GM12878 (cell line): ENCODE measurements at regions not wholly inside any gene's neighbourhood (a gene's known extent, or its start where the extent isn't known, plus 50 kb on each side); places are given as distances from the start of the nearest gene placed in this dataset.

Experiments used
- BCL11A ChIP-seq: IDR thresholded peaks from 2 replicates; pipeline ENCODE4 v1.6.1; 2011; ENCODE audit warnings: low read depth, low read length
- CHD4 ChIP-seq: fragments of 200-600 bp; sonication (generic); IDR thresholded peaks from 2 replicates; pipeline ENCODE4 v1.6.1; 2016; ENCODE audit warnings: mild to moderate bottlenecking
- FOS ChIP-seq: IDR thresholded peaks from 3 replicates; pipeline ENCODE4 v1.6.1; 2011; ENCODE audit warnings: borderline replicate concordance; ENCODE audit not compliant: insufficient read length; ENCODE audit errors: extremely low read depth
- HDAC2 ChIP-seq: fragments of 200-600 bp; sonication (generic); IDR thresholded peaks from 2 replicates; pipeline ENCODE4 v1.6.1; 2017
- JUND ChIP-seq: IDR thresholded peaks from 2 replicates; pipeline ENCODE4 v1.6.1; 2012; ENCODE audit warnings: low read depth, mild to moderate bottlenecking, low read length, improper control_type of control experiment, moderate library complexity
- PML ChIP-seq: IDR thresholded peaks from 2 replicates; pipeline ENCODE4 v1.6.1; 2012; ENCODE audit warnings: low read length, inconsistent platforms
- POLR2A ChIP-seq: IDR thresholded peaks from 2 replicates; pipeline ENCODE4 v1.6.1; 2011; ENCODE audit warnings: low read depth, mild to moderate bottlenecking, low read length
- REST ChIP-seq: IDR thresholded peaks from 2 replicates; pipeline ENCODE4 v1.6.1; 2012; ENCODE audit warnings: mild to moderate bottlenecking, low read depth, low read length
- SMC3 ChIP-seq: IDR thresholded peaks from 2 replicates; pipeline ENCODE4 v1.6.1; 2011; ENCODE audit warnings: low read length, improper control_type of control experiment, borderline replicate concordance
- SPI1 ChIP-seq: IDR thresholded peaks from 2 replicates; pipeline ENCODE4 v1.6.1; 2011; ENCODE audit warnings: low read depth, mild to moderate bottlenecking, low read length, moderate library complexity, borderline replicate concordance; ENCODE audit not compliant: insufficient read depth
- SREBF2 ChIP-seq: IDR thresholded peaks from 2 replicates; pipeline ENCODE4 v1.6.1; 2012; ENCODE audit warnings: mild to moderate bottlenecking, low read length
- USF2 ChIP-seq: IDR thresholded peaks from 2 replicates; pipeline ENCODE4 v1.6.1; 2011; ENCODE audit warnings: low read depth, low read length, improper control_type of control experiment, borderline replicate concordance
- ZBED1 ChIP-seq: IDR thresholded peaks from 2 replicates; pipeline ENCODE4 v1.6.1; 2016; ENCODE audit warnings: borderline replicate concordance
- TF ChIP-seq, protein P1 (sequence below), 3 experiments: IDR thresholded peaks in 2 of 3; conservative IDR thresholded peaks in 1 of 3; 2 replicates each; pipeline ENCODE4 v1.5.1; 2011; ENCODE audit warnings: low read depth in 3 of 3, low read length in 3 of 3, mild to moderate bottlenecking in 3 of 3, control low read depth in 2 of 3, moderate library complexity in 2 of 3, inconsistent platforms in 1 of 3, mixed read lengths in 1 of 3; ENCODE audit not compliant: control insufficient read depth in 2 of 3, insufficient read depth in 1 of 3; ENCODE audit errors: extremely low read depth in 1 of 3

- TF ChIP-seq SREBF2 (no peak), SPI1 (no peak), REST (no peak), USF2 (no peak), FOS (no peak), PML (no peak), SMC3 (no peak), POLR2A (no peak), HDAC2 (no peak), ZBED1 (no peak), JUND (no peak), BCL11A (no peak), CHD4 (no peak)
- TF ChIP-seq, protein P1, sequence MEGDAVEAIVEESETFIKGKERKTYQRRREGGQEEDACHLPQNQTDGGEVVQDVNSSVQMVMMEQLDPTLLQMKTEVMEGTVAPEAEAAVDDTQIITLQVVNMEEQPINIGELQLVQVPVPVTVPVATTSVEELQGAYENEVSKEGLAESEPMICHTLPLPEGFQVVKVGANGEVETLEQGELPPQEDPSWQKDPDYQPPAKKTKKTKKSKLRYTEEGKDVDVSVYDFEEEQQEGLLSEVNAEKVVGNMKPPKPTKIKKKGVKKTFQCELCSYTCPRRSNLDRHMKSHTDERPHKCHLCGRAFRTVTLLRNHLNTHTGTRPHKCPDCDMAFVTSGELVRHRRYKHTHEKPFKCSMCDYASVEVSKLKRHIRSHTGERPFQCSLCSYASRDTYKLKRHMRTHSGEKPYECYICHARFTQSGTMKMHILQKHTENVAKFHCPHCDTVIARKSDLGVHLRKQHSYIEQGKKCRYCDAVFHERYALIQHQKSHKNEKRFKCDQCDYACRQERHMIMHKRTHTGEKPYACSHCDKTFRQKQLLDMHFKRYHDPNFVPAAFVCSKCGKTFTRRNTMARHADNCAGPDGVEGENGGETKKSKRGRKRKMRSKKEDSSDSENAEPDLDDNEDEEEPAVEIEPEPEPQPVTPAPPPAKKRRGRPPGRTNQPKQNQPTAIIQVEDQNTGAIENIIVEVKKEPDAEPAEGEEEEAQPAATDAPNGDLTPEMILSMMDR (IDR thresholded peaks at IDR 0.05 in 2 of 3, conservative IDR thresholded peaks at IDR 0.05 in 1 of 3; ENCODE audit: control insufficient read depth in 2 of 3, extremely low read depth in 1 of 3, insufficient read depth in 1 of 3, low read depth in 3 of 3, low read length in 3 of 3), result no peak
Measured at GRCh38 chr6:135707426-135707825, 144.1 kb upstream of the PDE7B start.
